ENCODE measurements at regions not wholly inside any gene's neighbourhood (a gene's known extent, or its start where the extent isn't known, plus 50 kb on each side); places are given as distances from the start of the nearest gene placed in this dataset.
"Not testable (repeated sequence)": the region's sequence is repeated elsewhere in the genome, so short reads cannot be mapped to it uniquely, and the experiment has no call there.

DNA sequence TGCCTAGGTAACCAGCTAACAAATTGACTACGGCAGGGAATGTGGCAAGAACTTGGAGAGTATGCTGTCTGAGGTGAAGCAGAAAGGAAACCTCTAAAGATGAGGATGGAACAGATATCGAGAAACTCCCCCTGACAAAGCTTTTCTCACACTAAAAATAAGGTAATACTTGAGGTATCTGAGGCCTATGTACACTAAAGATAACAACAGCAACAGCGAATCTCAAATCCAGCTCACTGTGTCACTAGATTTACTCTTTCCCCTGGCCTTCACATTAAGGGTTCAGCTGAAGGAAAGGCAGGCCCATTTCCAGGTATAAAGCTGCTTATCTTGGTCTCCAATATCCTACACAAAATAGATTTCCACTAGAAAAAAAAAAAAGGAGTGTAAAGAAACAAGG, 518.0 kb downstream of the KCNT2 start:
- DNase-seq (ENCODE audit: low spot score) = no peak

DNA sequence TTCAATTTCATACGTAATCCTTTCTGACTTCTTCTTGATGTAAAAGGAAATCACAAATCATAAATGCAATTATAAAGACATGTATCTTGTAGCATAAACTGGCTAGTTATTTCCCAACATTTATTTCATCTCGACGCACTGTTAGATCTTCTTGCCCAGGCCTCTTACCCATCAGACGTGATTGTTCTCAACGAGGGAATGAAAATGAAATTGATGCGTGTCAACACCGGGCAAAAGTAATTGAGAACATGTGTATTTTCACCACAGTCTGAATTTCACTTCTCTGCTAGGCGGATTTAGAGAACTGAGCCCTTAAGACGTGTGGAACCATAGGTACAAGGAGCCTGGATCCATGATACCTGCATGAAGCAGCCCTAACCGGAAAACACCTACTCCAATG, 519.7 kb downstream of the KCNT2 start:
- no peak for DNase-seq (ENCODE audit: low spot score)

DNA sequence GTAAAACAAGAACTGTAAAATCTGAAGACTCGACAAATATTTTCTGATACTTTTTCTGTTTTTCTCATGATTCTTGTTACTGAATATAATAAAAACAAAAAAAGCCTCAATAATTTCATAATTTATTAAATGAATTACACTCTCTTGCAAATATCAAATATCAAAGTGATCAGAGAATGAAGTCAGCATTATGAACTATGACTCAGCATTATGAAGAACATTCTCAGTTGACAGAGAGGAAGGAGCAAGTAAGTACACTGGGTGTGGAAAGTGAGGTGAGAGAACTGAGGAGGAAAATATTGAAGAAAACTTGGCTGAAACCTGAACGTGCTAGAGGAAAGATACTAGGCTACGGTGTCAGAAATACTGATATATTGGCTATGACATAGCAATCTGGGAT, 529.5 kb downstream of the KCNT2 start:
- no peak for DNase-seq (ENCODE audit: low spot score)

DNA sequence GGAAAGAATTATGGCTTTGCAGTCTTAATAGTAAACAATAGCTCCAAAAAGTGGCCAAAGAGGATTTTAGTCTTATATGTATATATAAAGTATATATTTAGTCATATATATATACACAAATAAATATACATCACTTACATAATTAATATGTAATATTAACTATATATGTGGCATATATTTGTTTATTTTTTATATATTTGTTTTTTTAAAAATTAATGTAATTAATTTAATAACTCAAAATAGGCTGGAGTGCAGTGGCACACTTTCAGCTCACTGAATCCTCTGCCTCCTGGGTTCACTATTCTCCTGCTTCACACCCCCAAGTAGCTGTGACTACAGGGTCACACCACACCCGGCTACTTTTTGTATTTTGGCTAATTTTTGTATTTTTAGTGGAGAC, 532.6 kb downstream of the KCNT2 start:
- no peak for DNase-seq (ENCODE audit: low spot score)

DNA sequence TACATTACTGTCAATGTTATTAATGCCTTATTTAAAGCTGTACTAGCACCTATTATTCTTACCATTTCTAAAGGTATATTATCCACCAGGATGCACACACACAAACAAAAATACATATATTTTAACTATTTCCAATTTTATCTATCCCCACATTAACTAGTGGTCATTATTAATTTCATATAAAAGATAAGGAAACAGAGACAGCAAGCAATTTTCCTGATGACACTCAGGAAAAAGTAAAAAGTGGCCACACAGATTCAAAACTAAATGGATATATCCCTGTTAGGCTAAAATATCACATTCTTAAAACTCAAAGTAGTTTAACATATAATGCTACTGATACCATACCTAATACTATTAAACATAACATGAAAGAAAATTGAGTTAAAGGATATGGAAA, 534.1 kb downstream of the KCNT2 start:
- DNase-seq (ENCODE audit: low spot score) = no peak

DNA sequence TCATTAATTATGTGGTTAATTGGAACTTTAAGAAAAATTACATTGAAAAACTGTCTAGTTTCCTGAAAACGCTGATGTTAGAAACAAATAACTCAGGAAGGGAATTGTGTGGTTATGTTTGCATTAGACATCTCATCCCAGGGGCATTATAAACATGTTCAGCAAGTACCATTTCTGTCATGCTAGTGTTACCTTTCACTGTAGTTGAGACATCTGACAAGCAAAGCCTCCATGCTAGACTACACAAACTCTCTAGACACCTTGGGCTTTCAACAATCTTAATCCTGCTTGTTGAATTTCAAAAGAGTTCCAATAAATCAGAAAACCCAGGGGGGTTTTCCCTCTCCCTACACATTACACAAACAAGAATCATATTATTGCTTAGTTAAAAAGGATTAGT, 536.8 kb downstream of the KCNT2 start:
- no peak for DNase-seq (ENCODE audit: low spot score)

DNA sequence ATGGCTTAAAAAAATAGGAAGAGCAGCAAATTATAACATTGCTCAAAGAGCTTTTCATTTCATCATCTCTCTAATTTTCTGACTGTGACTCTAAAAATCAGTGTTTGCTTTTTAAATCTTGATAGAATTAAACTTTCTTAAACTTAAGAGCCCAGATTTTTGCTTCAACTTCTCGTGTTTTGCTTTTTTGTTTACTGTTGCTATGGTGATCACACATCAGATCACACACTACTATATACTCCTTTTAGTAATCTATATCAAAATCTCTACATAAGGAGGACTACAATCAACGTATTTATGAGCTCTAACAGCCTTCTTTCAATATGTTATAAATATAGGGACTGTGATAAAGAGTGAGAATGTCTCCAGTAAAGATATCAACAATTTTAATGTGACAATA, 537.3 kb downstream of the KCNT2 start:
- no peak for DNase-seq (ENCODE audit: low spot score)

DNA sequence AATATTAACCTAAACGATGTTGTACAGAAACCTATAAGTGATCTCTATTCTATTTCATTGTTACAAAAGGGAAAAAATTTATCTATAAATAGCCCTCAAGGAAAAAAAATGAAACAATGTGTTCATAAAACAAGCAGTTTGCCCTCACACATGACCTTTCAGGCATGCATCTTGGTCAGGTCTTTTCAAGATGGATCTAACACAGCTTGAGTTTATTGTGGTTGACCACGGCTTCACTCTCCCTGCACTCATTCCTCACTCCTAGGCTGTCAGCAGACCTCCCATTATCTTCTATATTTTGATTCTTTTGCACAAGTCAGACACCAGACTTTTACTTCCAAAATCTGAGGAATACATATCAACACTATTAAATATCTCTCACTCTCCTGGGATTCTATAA, 544.3 kb downstream of the KCNT2 start:
- no peak for DNase-seq (ENCODE audit: low spot score)

DNA sequence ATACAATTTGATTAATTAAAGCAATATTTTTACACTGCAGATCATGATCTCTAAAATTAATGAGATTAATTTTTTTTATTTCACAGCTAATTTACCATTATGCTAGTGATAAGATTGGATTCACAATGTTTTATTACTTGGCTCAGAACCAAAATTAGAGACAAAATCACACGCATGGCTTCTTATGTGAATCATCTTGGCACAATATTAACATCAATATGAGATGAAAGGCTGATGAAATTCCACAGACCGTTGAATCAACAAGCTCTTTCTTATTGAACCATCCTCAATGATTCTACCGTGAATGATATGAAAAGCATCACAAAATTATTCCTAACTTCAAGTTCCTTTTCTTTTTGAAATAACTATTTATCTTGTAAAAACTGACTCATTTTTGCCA, 544.9 kb downstream of the KCNT2 start:
- DNase-seq (ENCODE audit: low spot score) = no peak

DNA sequence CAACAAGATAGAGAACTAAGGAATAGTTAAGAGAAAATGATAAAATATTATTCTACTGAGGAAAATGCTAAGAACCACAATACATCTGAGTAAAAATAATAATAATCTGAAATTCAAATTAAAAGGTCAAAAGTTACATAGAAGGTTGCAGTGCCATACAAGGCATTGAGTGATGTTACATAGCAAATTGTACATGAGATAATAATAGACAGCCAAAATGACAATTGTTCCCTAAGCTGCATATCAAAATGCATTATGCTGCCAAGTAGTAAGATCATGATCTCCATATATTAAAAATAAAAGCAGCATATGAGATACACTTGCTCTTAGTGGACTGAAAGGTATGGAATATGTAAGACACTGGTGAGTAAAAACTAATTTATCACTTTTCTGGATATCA, 547.7 kb downstream of the KCNT2 start:
- DNase-seq (ENCODE audit: low spot score) = no peak

DNA sequence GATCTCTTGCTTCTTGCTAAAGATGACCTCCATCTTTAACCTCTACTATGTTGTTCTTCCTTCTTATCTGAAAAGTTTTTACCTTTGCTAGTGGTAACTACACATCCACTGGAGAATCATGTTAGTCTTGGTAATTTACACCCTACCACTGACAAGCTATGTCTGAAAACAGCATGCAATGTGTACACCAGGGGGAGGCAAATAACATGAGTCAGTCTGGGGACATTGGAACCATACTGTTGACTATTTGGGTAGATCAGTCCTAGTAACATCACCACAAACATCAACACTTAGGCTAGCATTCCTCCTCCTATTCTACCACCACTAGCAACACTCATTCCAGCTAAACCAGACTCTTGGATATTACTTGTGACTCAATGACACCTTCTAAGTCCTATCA, 549.0 kb downstream of the KCNT2 start:
- DNase-seq (ENCODE audit: low spot score) = no peak

DNA sequence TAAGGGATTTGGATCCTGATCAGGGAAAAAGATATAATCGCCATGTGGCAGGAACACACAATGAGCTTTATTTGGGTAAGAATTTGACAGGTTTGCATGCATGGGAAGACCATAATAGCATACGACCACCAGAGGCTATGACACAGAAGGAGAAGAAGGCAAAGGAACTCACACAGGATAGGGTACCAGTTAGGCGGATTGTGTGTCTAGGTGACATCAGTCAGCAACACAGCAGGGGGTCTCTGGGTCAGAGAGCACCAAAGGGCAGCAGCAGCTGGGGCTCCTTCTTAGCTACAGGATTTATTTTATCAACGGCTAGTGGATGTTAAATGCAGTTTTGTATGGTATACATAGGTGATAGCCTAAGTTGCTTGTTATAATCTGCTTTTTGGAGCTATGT, 551.3 kb downstream of the KCNT2 start:
- DNase-seq (ENCODE audit: low spot score) = no peak

DNA sequence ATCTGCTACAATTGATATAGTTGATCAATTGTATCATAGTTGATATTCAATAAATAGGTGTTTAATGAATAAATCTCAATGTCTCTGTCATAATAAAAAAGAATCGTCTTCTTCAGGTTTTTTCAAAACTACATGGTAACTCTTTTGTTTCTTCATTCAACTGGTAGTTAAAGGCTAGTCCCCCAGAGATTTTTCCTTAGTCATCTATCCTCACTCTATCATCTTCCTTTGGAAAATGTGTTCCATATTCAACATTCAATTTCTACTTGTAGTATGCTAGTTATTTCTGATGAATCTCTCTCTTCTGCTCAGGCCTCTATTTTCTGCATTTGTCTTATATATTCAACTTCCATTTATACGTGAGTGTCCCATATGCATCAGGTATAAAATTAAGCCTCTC, 558.8 kb downstream of the KCNT2 start:
- DNase-seq (ENCODE audit: low spot score) = no peak

DNA sequence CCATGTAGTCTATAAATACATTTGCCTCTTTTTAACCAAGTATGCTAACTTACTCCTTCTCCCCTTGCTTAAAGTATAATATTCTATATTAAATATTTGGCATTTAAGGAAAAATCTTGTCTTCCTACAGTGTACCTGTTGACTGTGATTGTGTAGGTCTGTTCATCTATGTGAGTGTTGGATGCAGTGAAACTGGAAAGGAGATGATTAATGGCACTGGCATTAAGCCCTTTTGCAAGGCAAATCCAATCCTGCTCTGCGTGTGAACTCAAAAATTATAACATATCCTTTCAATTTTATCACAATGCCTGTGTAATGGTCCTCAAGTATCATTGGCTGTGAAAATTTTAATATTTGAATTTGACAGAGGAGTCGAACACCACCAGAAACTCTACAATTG, 565.0 kb downstream of the KCNT2 start:
- no peak for DNase-seq (ENCODE audit: low spot score)

DNA sequence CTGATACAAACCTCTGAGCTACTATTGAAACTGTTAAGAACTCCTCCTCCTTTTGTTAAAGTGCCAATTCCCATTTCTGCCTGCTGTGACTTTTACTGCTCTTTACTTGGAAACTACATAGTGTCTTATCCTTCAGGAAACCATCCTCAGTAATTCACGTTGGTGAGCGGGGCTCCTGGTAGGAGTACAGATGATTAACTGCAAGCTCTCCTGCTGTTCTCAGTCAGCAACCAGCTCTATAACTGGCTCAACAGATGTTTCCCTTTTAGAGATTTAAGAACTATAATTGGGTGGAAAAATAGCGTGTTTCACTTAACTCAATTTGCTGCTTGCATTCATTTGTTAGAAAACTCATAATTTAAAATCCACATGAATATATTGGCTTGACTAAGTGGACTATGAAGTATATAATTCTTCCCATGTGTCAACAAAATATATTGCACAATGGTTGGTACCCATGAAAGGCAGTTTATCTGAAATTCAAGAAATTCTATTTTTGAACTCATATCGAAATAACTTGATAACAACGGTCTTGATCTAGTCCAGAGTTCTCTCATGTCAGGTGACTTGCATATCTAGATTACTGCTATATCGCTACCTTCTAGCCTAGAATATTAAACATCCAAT, 574.0 kb downstream of the KCNT2 start:
- no peak for DNase-seq (ENCODE audit: low spot score)

DNA sequence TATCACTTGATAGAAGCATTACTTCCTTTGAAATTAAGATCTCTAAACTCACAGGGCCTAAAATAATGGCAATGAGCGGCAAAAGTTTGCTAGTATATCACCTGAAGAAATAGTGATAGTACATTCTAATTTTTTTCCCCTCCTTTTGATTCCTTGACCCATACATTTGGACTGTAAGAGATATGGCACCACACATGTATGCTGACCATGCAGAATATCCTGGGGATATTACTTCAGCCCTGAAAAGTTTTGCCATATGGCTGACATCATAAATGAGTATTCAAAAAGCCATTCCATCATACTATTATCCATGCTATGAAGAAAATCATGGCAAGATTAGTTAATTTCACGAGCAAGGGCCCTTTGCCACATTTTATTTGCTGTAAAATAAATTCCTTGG, 576.9 kb downstream of the KCNT2 start:
- DNase-seq (ENCODE audit: low spot score) = not testable (repeated sequence)

DNA sequence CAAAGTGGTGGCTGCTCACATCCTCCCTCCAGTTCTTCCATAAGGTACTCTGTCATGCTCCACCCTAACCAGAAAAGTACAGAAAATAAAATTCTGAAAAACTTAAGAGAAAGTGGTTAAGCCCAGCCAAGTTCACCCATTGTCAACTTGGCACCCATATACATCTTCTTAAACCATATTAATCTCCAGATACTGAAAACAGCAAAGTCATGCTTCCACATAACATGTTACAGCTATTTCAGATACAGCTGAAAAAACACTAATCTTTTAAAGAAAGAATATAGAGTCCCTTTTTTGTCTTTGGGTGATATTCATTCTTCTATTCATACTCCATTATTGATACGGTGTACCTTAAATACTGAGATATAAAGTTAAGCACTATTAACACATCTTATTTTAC, 577.8 kb downstream of the KCNT2 start:
- DNase-seq (ENCODE audit: low spot score) = no peak

DNA sequence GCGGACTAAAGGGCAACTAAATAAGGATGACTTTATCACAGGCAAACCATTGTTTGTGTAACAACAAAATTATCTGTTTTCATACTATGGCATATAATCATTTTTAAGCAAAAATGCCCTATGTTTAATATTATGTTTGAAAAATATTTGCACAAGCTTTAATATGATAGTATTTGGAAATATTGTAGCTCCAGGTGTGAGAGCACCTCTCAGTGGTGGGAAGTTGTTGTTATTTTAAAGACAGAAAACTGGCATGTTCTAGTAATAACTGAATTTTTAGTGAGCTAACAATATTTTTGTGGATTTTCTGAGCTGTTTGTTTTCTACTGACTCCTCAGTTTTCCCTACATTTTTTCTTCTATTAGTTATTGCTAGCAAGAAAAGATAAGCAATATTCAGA, 578.8 kb downstream of the KCNT2 start:
- no peak for DNase-seq (ENCODE audit: low spot score)

DNA sequence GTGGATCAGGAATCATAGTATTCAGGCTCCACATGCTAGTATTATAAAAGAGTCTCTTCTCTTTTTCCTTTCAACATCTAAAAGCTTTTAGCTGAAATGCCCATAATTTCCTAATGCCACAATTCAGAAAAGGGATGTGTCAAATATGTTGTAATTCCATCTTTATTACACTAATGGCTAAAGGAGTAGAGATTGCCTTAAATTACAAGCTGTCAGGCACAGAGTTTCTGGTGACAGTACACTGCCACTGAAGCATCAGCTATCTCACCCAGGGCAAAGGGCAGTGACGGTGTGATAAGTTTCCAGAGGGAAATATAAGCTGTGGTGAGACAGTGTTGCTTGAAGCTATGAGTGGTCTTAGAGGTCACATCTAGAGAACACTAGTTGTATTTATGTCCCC, 581.1 kb downstream of the KCNT2 start:
- DNase-seq (ENCODE audit: low spot score) = no peak

DNA sequence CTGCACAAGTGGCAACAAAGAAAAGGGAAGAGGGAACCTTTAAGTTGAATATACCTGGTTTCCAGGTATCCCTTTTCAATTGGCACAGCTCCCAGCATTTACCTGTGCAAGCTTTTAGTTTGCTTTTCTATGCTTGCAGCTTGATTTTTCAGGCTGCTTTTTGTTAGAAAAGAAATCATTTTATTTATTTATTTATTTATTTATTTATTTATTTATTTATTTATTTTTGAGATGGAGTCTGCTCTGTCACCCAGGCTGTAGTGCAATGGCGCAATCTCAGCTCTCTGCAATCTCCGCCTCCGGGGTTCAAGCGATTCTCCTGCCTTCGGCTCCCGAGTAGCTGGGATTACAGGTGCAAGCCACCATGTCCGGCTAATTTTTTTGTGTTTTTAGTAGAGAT, 587.1 kb downstream of the KCNT2 start:
- not testable (repeated sequence) for DNase-seq (ENCODE audit: low spot score)

DNA sequence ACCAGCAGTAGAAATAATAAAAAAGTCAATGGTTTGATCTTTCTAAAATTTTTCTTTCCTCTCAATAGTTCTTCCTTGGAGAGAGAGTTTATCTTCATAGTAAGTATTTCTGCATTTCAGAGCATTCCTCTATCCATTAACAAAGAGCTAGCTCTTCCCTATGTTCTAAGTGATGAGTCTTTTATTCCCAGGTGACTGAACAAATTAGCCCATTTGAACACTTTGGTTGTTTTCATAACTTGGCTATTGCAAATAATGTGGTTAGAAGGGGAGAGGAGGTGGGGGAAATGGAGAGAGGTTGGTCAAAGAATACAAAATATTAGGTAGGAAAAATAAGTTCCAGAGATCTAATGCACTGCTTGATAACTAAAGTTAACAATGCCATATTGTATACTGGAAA, 598.9 kb downstream of the KCNT2 start:
- no peak for DNase-seq (ENCODE audit: low spot score)

DNA sequence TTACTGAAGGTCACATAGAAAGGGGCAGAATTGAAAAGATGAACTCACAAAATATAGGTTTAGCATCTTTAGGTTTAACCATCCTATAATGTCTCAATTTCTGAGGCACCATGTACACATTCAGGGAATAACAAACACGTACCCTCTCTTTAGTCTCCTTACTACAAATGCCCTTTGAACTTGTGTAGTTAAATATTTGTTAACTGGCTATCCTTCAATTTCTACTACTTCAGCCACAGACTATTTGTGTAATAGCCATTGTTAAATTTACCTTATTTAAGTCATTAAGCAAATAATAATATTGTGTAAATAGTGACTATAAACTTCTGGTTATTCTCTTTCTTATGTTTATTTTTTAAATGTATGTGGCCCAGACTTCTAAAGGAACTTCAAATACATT, 600.5 kb downstream of the KCNT2 start:
- no peak for DNase-seq (ENCODE audit: low spot score)

DNA sequence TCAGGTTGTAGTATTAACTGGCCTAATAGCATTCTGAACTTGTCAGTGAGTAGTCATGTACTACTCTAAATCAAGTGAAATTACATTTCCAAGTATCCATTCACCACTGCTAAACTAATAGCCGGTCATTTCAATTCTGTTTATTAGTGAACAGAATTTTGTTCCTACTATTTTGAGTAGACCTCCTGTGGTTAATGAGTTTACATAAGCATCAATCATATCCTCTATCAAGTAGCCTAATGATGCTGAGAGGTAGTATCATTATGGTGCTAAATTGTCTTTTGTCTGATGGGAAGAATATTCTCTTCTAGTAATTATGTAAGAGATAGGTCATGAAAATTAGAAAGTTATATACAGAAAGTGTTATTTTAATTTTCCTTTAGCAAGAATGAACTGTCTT, 602.8 kb downstream of the KCNT2 start:
- no peak for DNase-seq (ENCODE audit: low spot score)

DNA sequence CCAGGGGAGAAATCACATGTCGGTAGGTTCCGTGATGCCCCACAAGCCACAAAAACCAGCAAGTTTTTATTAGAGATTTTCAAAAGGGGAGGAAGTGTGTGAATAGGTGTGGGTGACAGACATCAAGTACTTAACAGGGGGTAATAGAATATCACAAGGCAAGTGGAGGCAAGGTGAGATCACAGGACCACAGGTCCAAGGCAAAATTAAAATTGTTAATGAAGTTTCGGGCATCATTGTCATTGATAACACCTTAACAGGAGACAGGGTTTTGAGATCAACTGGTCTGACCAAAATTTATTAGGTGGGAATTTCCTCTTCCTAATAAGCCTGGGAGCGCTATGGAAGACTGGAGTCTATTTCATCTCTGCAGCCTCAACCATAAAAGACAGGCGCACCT, 603.9 kb downstream of the KCNT2 start:
- DNase-seq (ENCODE audit: low spot score) = not testable (repeated sequence)

DNA sequence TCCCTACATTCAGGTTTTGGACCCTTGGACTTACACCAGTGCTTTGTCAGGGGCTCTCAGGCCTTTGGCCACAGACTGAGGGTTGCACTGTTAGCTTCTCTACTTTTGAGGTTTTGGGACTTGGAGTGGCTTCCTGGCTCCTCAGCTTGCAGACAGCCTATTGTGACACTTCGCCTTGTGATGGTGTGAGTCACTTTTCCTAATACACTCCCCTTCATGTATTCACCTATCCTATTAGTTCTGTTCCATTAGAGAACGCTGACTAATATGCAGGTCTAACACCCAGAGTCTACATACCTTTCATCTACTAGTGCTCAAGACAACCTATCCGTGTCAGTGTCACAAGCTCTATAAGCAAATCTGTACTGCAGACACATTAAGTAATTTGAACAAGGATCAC, 605.3 kb downstream of the KCNT2 start:
- DNase-seq (ENCODE audit: low spot score) = no peak
